ENCODE measurements at regions not wholly inside any gene's neighbourhood (a gene's known extent, or its start where the extent isn't known, plus 50 kb on each side); places are given as distances from the start of the nearest gene placed in this dataset.

DNA sequence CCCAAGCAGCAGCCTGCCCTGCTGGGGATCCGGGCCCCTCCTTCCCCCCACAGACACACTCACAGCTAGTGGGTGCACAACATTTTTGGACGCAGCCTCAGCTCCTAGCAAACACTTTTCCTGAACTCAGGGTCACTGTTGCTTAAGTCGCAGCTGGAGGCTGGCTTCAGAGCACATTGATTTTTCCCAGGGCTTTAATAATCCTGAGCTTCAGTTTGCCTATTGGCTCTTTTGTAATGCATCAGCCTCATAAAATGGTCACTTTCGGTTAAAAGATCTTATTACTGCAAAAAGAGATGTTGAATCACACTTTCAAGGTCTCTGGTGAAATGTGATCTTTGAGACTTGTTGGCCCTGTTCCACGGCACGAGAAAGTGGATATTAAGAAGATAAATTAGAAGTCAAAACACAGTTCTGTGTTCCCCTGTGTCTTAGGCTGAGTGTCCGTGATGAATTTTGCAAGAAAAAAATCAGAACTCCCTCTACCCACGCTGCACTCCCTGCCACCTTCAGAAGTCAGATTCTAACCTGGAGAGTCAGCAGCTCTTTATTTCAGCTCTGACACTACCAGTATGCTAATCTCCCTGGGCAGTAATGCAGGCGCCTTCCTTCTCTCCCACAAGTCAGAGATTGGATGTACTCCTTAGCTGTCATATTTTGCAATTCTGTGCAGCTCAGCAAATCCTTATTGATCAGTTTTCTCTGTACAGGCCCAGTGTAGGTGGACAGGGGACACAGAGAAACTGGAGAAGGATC, 158.2 kb upstream of the E2F8 start:
- Histone ChIP-seq H3K9me3 (no peaks in the 10 kb centered on the region), H3K27me3 (no peaks in the 10 kb centered on the region), H3K27ac (no peak overlapping the region), H3K4me3 (no peak overlapping the region), H3K36me3 (no peaks in the 10 kb centered on the region), H3K4me1 (peaks cover 0 to 6% of the 10 kb centered on the region in 2 donors)
- TF ChIP-seq, protein P1, sequence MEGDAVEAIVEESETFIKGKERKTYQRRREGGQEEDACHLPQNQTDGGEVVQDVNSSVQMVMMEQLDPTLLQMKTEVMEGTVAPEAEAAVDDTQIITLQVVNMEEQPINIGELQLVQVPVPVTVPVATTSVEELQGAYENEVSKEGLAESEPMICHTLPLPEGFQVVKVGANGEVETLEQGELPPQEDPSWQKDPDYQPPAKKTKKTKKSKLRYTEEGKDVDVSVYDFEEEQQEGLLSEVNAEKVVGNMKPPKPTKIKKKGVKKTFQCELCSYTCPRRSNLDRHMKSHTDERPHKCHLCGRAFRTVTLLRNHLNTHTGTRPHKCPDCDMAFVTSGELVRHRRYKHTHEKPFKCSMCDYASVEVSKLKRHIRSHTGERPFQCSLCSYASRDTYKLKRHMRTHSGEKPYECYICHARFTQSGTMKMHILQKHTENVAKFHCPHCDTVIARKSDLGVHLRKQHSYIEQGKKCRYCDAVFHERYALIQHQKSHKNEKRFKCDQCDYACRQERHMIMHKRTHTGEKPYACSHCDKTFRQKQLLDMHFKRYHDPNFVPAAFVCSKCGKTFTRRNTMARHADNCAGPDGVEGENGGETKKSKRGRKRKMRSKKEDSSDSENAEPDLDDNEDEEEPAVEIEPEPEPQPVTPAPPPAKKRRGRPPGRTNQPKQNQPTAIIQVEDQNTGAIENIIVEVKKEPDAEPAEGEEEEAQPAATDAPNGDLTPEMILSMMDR (IDR thresholded peaks at IDR 0.05): no peak
- no peak for DNase-seq (ENCODE audit: low spot score)

DNA sequence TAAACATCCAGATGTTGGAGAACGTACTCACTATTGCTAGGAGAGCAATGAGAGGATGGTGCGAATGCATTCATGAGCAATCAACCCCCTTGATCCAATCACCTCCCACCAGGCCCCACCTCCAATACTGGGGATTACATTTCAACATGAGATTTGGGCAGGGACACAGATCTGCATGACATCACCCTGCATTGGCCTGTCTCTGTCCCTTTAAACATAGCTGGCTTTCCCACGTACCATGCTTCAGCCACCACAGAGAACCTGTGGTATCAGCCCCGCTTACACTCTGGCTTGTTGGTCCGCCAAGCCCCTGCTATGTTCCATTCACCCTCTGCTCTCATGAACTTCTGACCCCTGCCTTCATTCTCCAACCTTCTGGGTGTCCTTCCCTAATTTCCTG, 157.5 kb upstream of the E2F8 start:
- TF ChIP-seq, protein P1 (IDR thresholded peaks at IDR 0.05): no peak
- Histone ChIP-seq H3K27ac (no peak overlapping the region), H3K27me3 (no peaks in the 10 kb centered on the region), H3K4me3 (no peak overlapping the region), H3K4me1 (peaks cover 0 to 6% of the 10 kb centered on the region in 2 donors), H3K9me3 (no peaks in the 10 kb centered on the region), H3K36me3 (no peaks in the 10 kb centered on the region)
- no peak for DNase-seq (ENCODE audit: low spot score)

DNA sequence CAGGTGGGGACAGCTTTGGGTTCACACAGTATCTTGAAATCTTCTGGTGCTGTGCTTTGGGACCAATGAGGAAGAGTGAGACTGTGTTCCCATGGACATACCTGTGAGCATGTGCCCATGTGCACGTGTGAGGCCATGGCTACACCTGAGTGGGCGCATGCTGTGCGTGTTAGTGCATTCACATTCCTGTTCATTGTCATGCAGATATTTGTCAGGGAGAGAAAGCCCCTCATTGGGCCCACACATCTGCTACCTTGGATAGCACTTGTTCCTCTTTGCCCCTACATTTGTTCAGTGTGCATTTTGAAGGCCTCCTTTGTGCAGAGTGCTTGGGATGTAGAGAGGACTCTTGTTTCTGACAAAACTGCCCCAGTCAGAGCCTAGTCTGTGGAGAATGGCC, 154.3 kb upstream of the E2F8 start:
- no peak overlapping the region for H3K27ac ChIP-seq
- no peak overlapping the region for H3K4me3 ChIP-seq
- H3K36me3 ChIP-seq: no peaks in the 10 kb centered on the region
- H3K27me3 ChIP-seq: no peaks in the 10 kb centered on the region
- TF ChIP-seq, protein P1 (IDR thresholded peaks at IDR 0.05): no peak
- no peaks in the 10 kb centered on the region for H3K9me3 ChIP-seq
- DNase-seq (ENCODE audit: low spot score): peak; percentile 28
- peaks cover 0 to 6% of the 10 kb centered on the region in 2 donors for H3K4me1 ChIP-seq

DNA sequence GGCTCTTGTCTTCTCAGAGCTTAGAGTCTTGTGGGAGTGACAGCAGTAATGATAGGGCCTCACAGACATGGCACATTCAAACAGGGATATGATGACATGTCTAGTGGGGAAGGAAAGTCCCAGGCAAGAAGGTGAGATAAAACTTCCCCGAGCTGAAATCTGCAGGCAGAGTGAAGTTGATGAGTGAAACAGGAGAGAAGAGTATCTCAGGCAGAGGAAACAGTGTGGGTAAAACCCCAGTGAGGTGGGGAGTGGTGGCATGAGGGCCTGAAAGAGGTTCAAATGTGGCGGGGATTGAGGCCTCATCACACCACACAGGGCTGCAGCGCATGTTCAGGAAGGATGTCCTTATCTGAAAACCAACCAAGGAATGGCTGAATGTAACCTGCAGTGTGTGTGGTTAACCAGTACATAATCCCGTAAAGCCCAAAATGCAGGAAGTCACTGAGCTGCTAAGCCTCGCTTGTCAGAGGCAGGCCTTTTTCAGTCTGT, 153.8 kb upstream of the E2F8 start:
- peaks cover 0 to 6% of the 10 kb centered on the region in 2 donors for H3K4me1 ChIP-seq

DNA sequence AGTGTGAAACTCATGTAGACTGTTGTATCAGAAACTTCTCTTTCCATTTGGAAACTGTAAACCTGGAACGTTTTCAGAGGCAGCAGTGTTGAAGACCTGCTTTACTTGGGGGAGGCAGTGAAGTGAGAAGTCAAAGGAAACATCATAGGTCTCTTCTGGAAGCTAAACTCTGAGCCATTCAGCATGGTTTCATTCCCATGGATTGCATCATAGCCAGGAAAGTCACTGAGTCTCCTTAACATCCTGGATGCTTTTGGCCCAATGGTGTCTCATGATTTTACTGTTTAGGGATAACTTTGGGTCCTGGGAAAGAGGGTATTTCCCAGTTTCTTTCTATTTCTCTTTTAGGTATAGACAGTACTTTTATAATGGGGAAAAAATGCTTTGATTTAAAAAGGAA, 153.2 kb upstream of the E2F8 start:
- no peaks in the 10 kb centered on the region for H3K36me3 ChIP-seq
- TF ChIP-seq, protein P1 (IDR thresholded peaks at IDR 0.05): no peak
- peaks cover 0 to 4% of the 10 kb centered on the region in 2 donors for H3K4me1 ChIP-seq
- peak; percentile 50 for DNase-seq (ENCODE audit: low spot score)
- H3K4me3 ChIP-seq: no peak overlapping the region
- H3K27ac ChIP-seq: no peak overlapping the region
- no peaks in the 10 kb centered on the region for H3K9me3 ChIP-seq
- no peaks in the 10 kb centered on the region for H3K27me3 ChIP-seq

More for the DNA sequence above, 153.8 kb upstream of the E2F8 start:
- H3K27ac ChIP-seq: no peak overlapping the region
- peak; percentile 38 for DNase-seq (ENCODE audit: low spot score)
- no peak overlapping the region for H3K4me3 ChIP-seq
- no peaks in the 10 kb centered on the region for H3K27me3 ChIP-seq
- TF ChIP-seq, protein P1 (IDR thresholded peaks at IDR 0.05): no peak
- no peaks in the 10 kb centered on the region for H3K36me3 ChIP-seq
- no peaks in the 10 kb centered on the region for H3K9me3 ChIP-seq

Measured in right atrium auricular region (tissue), 2 donors.